HepG2 (cell line): ENCODE measurements at regions not wholly inside any gene's neighbourhood (a gene's known extent, or its start where the extent isn't known, plus 50 kb on each side); places are given as distances from the start of the nearest gene placed in this dataset.

ENCODE experiments used
- ATAC-seq: fragments of 200-7000 bp; cut with Tn5 transposase; 3 replicates; pipeline ENCODE4 v1.9.1; 2020; ENCODE audit warnings: mild to moderate bottlenecking, moderate library complexity
- BruUV-seq: library from RNA; stranded (reverse); fragments of 400-500 nt; replicated peaks from 2 replicates; lab custom pipeline; 2021; lab: Mats Ljungman, UMichigan
- CTCF ChIA-PET: fragments of 300-600 bp; formaldehyde crosslinking; extraction: SDS; loops from one replicate; lab custom pipeline; 2021; ENCODE audit warnings: low total read pairs, inconsistent platforms, low intra/inter-chr PET ratio; lab: Yijun Ruan, JAX
- POLR2A ChIA-PET: fragments of 350-600 bp; sonication (Branson Sonifier 250); formaldehyde crosslinking; loops from one replicate; lab custom pipeline; 2020; ENCODE audit warnings: antibody characterized with exemption, inconsistent platforms; lab: Yijun Ruan, JAX
- DNase-seq: peaks from one replicate; pipeline ENCODE4 v3.0.0-alpha.2; 2015; ENCODE audit warnings: low spot score
- FAIRE-seq: peaks from 3 replicates; lab custom pipeline; 2011; peaks lifted over from hg19 to GRCh38; lab: Jason Lieb, UNC
- H2AFZ ChIP-seq: one replicate; pipeline ENCODE4 v1.6.1; 2011; ENCODE audit warnings: low read length, inconsistent platforms
- H3K27ac ChIP-seq: fragments of 300-600 bp; 3 replicates; pipeline ENCODE4 v1.8.0; 2011; ENCODE audit warnings: mixed run types, mild to moderate bottlenecking, mixed read lengths, low read length, inconsistent platforms; ENCODE audit not compliant: insufficient read depth; ENCODE audit errors: extremely low read length
- H3K27me3 ChIP-seq, 2 experiments: fragments of 200-600 bp in 1 of 2; 2 replicates in 1 of 2; 3 replicates in 1 of 2; pipeline versions ENCODE4 v1.6.0 to v1.8.0; 2011; ENCODE audit warnings: low read length in 2 of 2, mild to moderate bottlenecking in 2 of 2, moderate library complexity in 2 of 2, inconsistent platforms in 1 of 2; ENCODE audit not compliant: insufficient read depth in 2 of 2, control insufficient read depth in 1 of 2
- H3K36me3 ChIP-seq, 2 experiments: fragments of 200-600 bp in 1 of 2; replicated peaks in 1 of 2; 2 replicates in 1 of 2; 3 replicates in 1 of 2; pipeline versions ENCODE4 v1.5.1 to v1.8.0; 2011; ENCODE audit warnings: low read length in 2 of 2, inconsistent platforms in 1 of 2; ENCODE audit not compliant: insufficient read depth in 2 of 2, control insufficient read depth in 1 of 2
- H3K4me1 ChIP-seq: 2 replicates; pipeline ENCODE4 v1.5.1; 2012; ENCODE audit warnings: low read length, inconsistent platforms; ENCODE audit not compliant: insufficient read depth
- H3K4me2 ChIP-seq: 2 replicates; pipeline ENCODE4 v1.6.0; 2011; ENCODE audit warnings: low read depth, low read length, inconsistent platforms
- H3K4me3 ChIP-seq, 3 experiments: fragments of 200-600 bp in 1 of 3; sonication (generic), shearing (Covaris generic) in 1 of 3; replicated peaks in 1 of 3; 2 replicates each; pipeline ENCODE4 v1.5.1; 2011 to 2016; ENCODE audit warnings: low read length in 3 of 3, inconsistent platforms in 2 of 3, low read depth in 2 of 3, mild to moderate bottlenecking in 2 of 3, control low read depth in 1 of 3, mixed read lengths in 1 of 3; ENCODE audit not compliant: insufficient read depth in 1 of 3
- H3K79me2 ChIP-seq: one replicate; pipeline ENCODE4 v1.6.1; 2011; ENCODE audit warnings: low read length, inconsistent platforms; ENCODE audit not compliant: insufficient read depth
- H3K9ac ChIP-seq: 2 replicates; pipeline ENCODE4 v1.6.0; 2011; ENCODE audit warnings: mild to moderate bottlenecking, low read depth, low read length, inconsistent platforms; ENCODE audit not compliant: insufficient read depth
- H3K9me3 ChIP-seq: 2 replicates; pipeline ENCODE4 v1.5.1; 2012; ENCODE audit warnings: mild to moderate bottlenecking, low read length
- H4K20me1 ChIP-seq: 2 replicates; pipeline ENCODE4 v1.6.0; 2011; ENCODE audit warnings: inconsistent platforms, mild to moderate bottlenecking, low read length, moderate library complexity; ENCODE audit not compliant: insufficient read depth
- CBX5 ChIP-seq: sonication (generic); formaldehyde crosslinking; IDR thresholded peaks from 2 replicates; pipeline ENCODE4 v1.4.0; 2020; ENCODE audit warnings: missing genetic modification reagents, borderline replicate concordance
- ELF1 ChIP-seq: sonication (generic); formaldehyde crosslinking; IDR thresholded peaks from 2 replicates; pipeline ENCODE4 v1.4.0; 2020; ENCODE audit warnings: missing genetic modification reagents
- EP300 ChIP-seq, 3 experiments: sonication (generic) in 1 of 3; formaldehyde crosslinking in 1 of 3; IDR thresholded peaks; 2 replicates each; pipeline versions ENCODE4 v1.5.1 to v1.6.1; 2011 to 2020; ENCODE audit warnings: low read depth in 2 of 3, low read length in 2 of 3, borderline replicate concordance in 1 of 3, improper control_type of control experiment in 1 of 3, mild to moderate bottlenecking in 1 of 3, missing genetic modification reagents in 1 of 3, moderate library complexity in 1 of 3
- GLMP ChIP-seq: sonication (generic); formaldehyde crosslinking; IDR thresholded peaks from 2 replicates; pipeline ENCODE4 v1.9.0; 2021; ENCODE audit warnings: missing genetic modification reagents, mild to moderate bottlenecking, borderline replicate concordance
- RARA ChIP-seq: IDR thresholded peaks from 2 replicates; pipeline ENCODE4 v1.6.1; 2016; ENCODE audit warnings: missing genetic modification reagents, missing compliant biosample characterization
- RCOR2 ChIP-seq: IDR thresholded peaks from 2 replicates; pipeline ENCODE4 v1.6.1; 2016; ENCODE audit warnings: missing biosample characterization, missing genetic modification reagents
- SNRNP70 ChIP-seq: fragments of 200-400 bp; formaldehyde crosslinking; IDR thresholded peaks from 2 replicates; pipeline ENCODE4 v1.6.1; 2017; ENCODE audit warnings: mild to moderate bottlenecking, low read depth, low read length, moderate library complexity
- STAG1 ChIP-seq: sonication (generic); formaldehyde crosslinking; IDR thresholded peaks from 2 replicates; pipeline ENCODE4 v1.4.0; 2020; ENCODE audit warnings: missing genetic modification reagents
- TEF ChIP-seq: sonication (generic); formaldehyde crosslinking; IDR thresholded peaks from 2 replicates; pipeline ENCODE4 v1.5.0; 2020; ENCODE audit warnings: missing genetic modification reagents
- ZNF264 ChIP-seq: sonication (generic); formaldehyde crosslinking; IDR thresholded peaks from 2 replicates; pipeline ENCODE4 v1.4.0; 2020; ENCODE audit warnings: missing genetic modification reagents
- ZNF550 ChIP-seq: sonication (generic); formaldehyde crosslinking; IDR thresholded peaks from 2 replicates; pipeline ENCODE4 v1.4.0; 2020; ENCODE audit warnings: mild to moderate bottlenecking, missing genetic modification reagents, borderline replicate concordance
- ZNF616 ChIP-seq: sonication (generic); formaldehyde crosslinking; IDR thresholded peaks from 2 replicates; pipeline ENCODE4 v1.5.0; 2020; ENCODE audit warnings: low read depth, mild to moderate bottlenecking, missing genetic modification reagents
- ZNF792 ChIP-seq: IDR thresholded peaks from 2 replicates; pipeline ENCODE4 v1.6.1; 2016
- ZNF850 ChIP-seq: sonication (generic); formaldehyde crosslinking; conservative IDR thresholded peaks from 2 replicates; pipeline ENCODE4 v1.9.0; 2021; ENCODE audit warnings: mild to moderate bottlenecking, missing genetic modification reagents
- WGBS: methylation state at CpG from one replicate; pipeline ENCODE4 v1.1.6; 2017; ENCODE audit warnings: low lambda C conversion rate; 5-methylcytosine and 5-hydroxymethylcytosine counted together
- in situ Hi-C: cut with HindIII; loops from 2 replicates; pipeline ENCODE4 v1.10.0; 2017; ENCODE audit warnings: low pct_unique_long_range_greater_than_20kb; ENCODE audit not compliant: extremely low pct_ligation_motif_present
- intact Hi-C: fragments of 100-400 bp; cut with micrococcal nuclease; formaldehyde crosslinking; loops from one replicate; pipeline ENCODE4 v1.10.0; 2022; ENCODE audit not compliant: unreplicated experiment

GRCh38 chr18:41482501-41482900, 472.5 kb upstream of the PIK3C3 start (continued):
- TF ChIP-seq GLMP (CRISPR knock-in tag) (no peak), SNRNP70 (no peak), RCOR2 (CRISPR knock-in tag) (no peak), RARA (no peak), TEF (CRISPR knock-in tag) (no peak), ZNF792 (CRISPR knock-in tag) (no peak), ZNF264 (CRISPR knock-in tag) (no peak), ZNF616 (no peak), EP300 (IDR thresholded peaks at IDR 0.05; ENCODE audit: low read depth in 2 of 2, low read length in 2 of 2) (no peak), EP300 (CRISPR knock-in tag; IDR thresholded peaks at IDR 0.05; ENCODE audit: borderline replicate concordance) (no peak)

DNA sequence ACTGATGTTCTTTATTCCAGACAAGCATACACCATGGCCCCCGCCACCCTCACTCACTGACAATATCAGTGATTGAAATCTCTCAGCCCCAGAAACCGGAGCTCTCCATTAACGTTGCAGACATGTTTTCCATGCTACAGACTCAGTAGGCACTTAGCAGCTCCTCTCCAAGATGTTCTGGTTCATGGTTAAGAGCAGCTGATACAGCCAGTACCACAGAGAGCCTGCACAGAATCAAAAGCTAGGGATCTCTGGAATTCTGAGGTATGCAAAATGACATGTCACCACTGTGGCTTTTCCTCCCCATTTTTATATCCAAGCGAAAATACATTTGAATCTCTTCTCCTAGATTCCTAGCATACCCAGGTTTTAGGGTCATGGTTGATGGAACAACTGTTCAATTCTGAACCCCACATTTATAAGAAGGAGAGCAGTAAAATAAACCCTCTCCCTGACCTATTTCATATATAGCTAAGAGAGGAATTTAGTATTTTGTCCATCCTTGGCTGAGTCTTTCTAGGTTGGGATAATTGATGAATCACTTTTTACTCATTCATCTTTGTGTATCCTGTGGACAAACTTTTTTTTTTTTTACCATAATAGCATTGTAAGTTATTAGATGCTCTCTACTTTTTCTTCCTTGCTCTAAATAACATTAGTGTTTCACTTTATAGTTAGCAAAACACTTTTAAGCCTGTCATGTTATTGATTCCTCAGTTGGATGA, 488.4 kb upstream of the PIK3C3 start:
- no peaks in the 10 kb centered on the region for H3K4me1 ChIP-seq
- H3K79me2 ChIP-seq, result no peaks in the 10 kb centered on the region
- intact Hi-C loops, result no loop called here
- H3K4me3 ChIP-seq, result no peak overlapping the region
- no peak overlapping the region for H3K9ac ChIP-seq
- H3K9me3 ChIP-seq, result no peaks in the 10 kb centered on the region
- H3K4me2 ChIP-seq, result no peak overlapping the region
- no peaks in the 10 kb centered on the region for H4K20me1 ChIP-seq
- no peaks in the 10 kb centered on the region for H3K27me3 ChIP-seq
- no TSS peak for BruUV-seq
- ChIA-PET POLR2A (no interaction called here), CTCF (no interaction called here)
- H3K36me3 ChIP-seq, result no peaks in the 10 kb centered on the region
- WGBS, result 8% methylated on average over 4 of the region's 4 CpGs
- no peak for TF ChIP-seq ELF1 (CRISPR knock-in tag)
- TF ChIP-seq ZNF550 (CRISPR knock-in tag), result no peak
- no peak for TF ChIP-seq ZNF850
- TF ChIP-seq CBX5 (CRISPR knock-in tag), result no peak
- TF ChIP-seq STAG1 (CRISPR knock-in tag), result no peak
- FAIRE-seq (no peak), DNase-seq (no peak), ATAC-seq (no peak)
- in situ Hi-C loops, result no loop called here
- H2AFZ ChIP-seq, result no peak overlapping the region
- no peak overlapping the region for H3K27ac ChIP-seq
